Amygdala (tissue), 56 donors: ENCODE measurements at regions not wholly inside any gene's neighbourhood (a gene's known extent, or its start where the extent isn't known, plus 50 kb on each side); places are given as distances from the start of the nearest gene placed in this dataset.

Experiments used
- DNase-seq, 56 donors: peaks; one replicate each; lab custom pipeline; 2025; lab: John Stamatoyannopoulos, UW

DNA sequence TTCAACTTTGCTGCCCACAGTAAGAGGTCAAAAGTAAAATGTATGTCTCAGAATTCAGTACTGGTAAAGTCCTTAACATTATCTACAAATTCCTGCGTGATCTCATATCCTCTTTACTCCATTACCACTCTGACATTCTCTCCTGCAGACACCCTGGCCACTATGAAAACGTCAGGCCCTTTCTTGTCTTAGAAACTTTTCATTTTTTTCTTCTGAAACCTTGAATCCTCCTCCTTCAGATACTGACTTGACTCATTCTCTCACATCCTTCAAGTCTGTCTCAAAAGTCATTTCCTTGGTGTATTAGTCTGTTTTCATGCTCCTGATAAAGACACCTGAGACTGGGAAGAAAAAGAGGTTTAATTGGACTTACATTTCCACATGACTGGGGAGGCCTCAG lies 262.3 kb downstream of the POU4F1 start:
- DNase-seq: no peak

DNA sequence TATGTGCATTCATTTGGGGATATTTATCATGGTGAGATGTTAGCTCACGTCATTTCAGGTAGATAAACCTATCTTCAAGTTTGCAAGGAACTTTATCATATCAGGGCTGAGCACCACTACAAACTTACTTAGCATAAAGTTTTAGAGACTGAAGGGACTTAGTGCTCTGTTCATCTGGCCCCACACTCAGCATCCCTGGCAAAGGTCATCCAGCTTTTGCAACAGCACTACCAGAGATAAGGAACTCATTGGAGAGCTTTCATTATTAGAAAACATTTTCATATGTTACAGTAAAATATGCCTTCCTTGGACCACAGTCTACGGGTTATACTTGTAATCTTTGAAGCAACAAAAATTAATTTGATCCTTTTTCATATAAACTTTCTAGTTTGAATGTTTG lies 263.4 kb downstream of the POU4F1 start:
- no peak for DNase-seq

DNA sequence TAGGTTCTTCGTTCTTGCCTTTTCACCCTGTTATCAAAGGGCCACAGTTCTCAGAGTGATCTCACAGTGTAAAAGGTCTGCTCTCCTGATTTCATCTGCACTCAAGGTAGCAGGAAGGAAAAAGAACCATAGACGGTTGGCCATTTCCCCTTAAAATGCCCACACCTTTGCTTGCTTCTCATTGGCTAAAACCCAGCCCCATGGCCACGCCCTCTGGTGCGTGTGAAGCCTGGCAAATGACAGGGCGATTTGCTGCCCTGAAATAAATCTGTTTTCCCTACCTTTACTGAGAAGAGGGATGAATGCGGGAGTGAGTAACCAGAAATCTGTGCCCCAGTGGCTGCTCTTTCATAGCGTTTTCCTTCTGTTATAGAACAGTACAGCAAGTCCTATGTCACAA lies 269.3 kb downstream of the POU4F1 start:
- DNase-seq: no peak

DNA sequence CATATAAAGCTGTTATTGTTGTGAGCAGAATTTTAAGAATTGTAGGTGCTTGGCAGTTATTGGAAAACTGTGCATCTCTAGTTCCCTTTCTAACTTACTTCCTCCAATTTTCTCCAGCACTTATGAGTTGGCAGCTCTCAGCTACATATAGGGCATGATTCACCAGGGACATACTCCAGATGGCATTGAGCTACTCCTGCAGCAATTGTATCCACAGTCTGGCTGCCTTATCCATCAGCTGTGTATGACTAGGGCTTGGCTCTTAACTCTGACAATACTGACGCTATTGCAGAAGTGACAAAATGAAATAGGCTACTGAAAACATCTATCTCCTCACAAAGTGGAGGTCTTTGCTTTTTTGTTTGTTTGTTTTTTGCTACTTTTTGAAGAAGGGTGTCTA lies 276.7 kb downstream of the POU4F1 start:
- no peak for DNase-seq

DNA sequence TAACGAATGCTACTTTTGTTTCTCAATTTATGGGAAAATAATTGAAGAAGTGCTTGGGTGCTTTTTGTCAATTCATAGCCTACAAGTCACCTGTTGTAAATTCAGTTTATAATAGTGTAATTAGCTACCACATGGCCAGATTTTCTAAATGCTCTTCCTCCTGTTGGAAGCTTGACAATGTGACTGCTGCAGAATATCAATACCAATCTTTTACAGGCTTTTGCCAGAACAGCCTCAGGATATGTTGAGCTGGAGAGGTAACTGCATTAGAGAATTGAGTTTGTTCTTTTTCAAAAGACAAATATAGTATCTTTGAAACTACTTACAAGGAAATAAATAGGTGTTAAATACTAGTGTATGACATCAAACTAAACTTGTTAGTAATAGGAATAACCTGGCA lies 277.8 kb downstream of the POU4F1 start:
- no peak for DNase-seq

DNA sequence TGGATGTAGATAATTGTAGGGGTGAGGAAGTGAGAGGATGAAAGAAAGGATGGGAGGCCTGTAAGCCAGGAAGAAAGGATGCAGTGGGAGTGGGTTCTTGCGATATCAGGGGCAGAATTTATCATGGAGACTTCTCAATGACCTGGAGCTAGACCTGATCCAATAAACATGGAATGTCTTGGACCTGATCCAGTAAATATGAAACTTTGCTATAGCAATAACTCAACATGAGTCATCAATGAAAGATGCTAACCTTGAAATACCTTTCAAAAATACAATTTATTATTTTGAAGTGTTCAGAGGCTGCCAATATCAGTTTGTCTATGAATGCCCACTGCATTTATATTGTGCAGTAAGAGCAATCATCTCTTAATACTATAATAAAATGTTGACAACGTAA lies 279.5 kb downstream of the POU4F1 start:
- DNase-seq: no peak

DNA sequence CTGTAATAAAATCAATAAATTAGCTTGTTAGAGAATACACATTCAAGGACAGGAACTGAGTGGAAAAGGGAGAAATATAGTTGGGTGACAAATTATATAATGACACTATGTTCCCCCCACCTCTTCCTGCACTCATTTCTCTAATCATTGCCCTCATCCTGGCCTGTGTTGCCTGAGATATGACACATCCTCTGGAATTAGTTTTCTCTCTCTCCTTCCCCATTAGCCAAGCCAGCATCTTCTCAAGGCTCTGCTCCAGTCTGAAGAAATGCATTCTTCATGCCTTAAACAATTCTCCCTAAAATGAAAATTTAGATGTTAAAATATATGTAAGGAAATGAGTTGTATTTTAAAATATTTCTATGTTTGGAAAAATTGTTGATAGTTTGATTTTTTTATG lies 280.3 kb downstream of the POU4F1 start:
- DNase-seq: no peak

DNA sequence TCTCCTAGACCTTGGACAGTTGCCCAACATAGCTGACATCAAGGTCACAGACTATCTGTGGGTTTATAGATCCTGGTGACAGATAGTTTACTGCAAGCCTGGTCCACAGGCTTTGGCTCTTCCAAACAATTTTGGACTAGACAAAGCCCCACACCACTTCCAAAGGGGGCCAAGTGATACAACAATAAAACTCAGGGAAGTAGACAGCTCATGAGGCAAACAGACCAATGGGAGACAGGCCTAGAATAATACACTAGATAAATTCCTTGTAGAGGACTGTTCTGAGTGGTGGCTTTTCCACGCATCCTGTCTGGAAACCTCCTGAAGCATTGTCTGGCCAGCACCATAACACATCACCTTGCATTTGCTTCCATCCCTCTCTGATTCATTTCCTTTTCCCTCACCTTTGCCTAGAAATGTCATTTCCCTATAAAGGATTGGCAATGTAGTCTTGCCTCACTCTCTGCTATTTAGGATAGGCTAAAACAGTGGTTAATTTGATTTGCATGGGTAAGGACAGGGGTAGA lies 284.2 kb downstream of the POU4F1 start:
- DNase-seq: no peak

DNA sequence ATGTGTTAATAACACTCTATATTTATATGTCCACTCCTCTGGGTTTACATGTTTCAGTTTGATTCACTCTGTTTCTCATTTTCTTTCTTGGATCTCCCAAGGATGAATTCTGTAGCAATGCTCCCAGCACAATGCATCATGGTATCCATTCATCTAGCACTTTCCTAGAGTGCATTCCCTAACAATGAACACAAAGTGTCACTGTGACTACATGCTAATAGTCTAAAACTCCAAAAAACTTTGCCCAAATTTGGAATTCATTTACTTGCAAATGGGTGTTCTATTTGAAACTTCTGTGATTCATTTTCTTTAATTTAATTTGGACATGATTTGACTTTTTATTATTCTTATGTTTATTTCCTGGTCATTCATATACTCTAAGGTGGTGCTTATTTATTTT lies 286.3 kb downstream of the POU4F1 start:
- DNase-seq: no peak

DNA sequence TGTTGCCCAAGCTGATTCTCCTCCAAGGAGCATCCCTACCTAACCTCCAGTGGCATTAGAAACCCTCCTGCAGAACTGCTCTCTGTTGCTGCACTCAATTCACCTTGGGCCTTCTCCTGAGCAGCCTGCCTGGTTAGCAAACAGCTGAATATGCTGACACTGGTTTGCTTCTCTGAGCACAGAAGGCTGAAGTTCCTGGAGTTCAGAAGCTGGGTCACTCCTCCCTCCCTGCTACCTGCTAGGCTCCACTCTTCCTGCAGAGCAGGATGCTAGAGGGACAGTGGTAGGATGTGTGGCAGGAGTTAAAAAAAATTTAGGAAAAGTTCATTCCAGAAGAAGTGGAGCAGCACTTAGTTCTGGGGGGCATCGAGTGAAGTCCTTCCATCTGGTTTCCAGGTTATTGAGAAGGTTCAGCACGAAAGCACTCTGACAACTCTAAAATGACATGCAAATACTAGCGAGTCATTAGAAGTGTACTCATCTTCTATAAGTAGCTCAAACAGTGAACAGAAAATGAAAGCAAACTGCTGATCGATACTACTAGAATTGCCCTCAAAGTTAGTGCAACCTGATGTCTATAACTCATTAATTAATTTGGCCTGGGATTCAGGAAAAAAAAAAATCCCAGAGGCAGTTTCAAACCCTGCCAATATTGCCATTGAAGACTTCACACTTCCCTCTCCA lies 293.7 kb downstream of the POU4F1 start:
- DNase-seq: no peak

DNA sequence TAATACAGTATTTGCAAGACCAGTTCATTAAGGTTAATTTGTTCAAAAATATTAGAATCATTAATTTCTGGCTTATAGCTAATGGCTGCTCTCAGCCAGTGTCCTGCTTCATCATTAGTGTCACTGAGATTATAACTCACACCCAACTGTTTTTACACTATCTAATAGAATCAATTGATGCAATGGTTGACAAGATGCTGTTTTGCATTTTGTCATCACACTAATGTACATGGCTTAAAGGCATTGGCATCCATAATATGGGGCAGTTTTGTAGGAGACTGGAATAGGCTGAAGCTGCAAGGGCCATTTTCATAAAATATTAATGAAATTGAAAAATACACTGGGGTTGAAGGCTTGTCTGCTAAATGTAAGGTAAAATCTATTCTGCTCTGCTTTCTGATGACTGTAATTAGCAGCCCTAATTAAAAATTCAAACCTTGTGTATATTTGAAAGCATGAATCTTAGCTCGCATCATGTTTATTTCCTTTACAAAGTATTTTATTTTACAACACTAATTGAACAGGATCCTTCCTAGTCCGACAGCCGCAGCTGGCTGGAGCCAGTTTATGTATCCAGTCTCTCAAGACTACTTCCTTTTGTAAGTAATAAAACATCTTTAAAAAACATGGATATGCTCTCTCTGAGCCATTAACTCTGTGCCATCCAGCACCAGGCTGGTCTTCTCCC lies 296.7 kb downstream of the POU4F1 start:
- no peak for DNase-seq

DNA sequence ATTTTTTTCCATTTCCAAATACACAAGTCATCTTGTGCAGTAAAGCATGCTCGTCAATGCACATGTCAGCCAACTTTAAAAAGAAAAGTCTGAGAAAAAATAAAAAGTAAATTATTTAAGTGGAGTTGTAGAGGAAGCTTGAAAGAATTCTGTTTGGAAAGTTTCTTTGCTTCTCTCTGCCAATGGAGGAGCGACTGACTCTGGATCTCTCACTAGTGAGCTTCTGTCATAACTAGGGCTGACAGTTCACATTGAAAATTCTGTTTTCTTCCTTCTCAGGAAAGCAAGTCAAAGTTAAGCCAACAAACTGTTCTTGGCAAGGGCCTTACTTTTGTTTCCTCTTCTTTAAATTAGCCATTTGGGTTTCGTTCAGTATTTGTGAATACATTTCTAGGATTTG lies 298.2 kb downstream of the POU4F1 start:
- no peak for DNase-seq

DNA sequence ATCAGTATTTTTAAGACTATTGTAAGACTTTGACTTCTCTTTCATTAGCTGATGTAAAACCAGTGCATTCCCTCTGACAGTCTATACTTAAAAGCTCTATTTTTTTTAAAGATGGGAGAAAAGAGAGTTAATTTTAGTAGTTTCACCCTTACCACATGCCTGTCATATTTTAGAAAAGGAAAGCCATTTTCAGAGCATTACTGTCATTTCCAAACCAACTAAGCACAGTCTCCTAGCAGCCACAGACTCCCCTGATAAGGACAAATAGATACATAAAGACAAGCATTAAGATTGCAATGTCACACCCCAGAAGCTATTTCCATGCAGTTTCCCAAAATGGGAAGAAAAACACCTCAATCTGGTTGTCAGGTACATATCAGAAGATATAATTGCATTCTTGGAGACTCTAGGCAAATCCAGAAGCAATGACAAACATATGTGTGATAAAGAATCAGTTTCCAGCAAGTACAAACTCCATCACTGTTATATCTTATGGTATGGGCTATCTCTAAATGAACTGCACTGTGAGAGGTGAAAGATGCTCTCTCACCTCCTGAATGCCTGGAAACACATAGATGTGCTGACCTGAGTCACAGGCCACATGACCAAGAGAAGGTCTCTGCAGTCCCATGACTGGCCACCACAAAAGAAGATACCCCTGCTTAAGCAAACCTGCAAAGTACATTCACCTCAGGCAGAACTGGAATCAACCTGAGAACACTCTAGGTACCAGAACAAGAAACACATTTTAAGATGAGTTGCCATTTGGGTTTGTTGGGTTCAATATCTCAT lies 303.3 kb downstream of the POU4F1 start:
- no peak for DNase-seq

DNA sequence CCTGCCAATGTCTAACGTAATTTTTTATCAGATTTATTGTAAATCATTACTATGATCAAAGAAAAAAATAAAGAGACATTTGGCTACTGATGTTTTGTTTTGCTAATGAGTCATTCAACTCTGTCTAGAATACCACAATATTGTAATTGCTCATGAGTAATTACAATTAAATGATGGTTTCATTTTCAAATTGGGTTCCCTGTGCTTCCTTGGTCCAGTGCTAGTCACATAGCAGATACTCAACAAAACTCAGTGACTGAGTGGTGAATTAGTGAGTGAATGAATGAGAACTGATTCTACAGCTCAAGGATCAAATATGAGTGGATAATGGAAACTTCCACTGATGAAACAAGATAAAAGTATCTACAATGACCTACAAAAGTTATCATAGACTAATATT lies 304.7 kb downstream of the POU4F1 start:
- no peak for DNase-seq

DNA sequence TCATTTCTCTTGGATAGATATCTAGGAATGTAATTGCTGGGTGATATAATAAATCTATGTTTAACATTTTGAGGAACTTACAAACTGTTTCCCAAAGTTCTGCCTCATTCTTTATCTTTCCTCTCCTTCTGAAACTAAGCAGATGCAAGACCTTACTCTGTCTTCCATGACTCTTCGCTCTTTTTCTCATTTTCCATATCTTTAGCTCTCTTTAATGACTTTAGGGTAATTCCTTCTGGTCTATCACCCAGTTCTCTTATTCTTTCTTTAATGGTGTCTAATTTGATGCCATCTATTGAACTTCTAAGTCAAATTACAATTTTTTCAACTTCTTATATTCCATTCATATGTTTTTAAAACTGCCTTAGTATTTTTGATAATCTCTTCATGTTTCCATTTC lies 316.6 kb downstream of the POU4F1 start:
- DNase-seq: no peak

DNA sequence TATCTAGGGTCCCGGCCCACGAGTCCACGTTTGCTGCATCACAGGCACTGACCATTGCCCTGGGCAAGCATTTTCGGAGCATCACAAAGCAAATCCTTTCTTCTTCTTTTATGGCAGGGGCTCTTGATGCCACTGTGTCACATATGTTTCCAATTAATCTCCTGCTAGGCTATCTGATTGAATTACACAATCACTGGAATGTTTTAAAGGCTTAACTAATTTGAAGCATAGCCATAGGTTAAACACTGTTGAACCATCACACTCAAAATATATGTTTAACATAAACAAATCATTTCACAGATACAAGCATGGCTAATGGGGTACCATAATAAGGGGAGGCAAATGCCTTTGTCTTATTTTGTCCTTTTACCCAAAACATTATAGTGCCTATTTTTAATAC lies 338.3 kb downstream of the POU4F1 start:
- DNase-seq: no peak

DNA sequence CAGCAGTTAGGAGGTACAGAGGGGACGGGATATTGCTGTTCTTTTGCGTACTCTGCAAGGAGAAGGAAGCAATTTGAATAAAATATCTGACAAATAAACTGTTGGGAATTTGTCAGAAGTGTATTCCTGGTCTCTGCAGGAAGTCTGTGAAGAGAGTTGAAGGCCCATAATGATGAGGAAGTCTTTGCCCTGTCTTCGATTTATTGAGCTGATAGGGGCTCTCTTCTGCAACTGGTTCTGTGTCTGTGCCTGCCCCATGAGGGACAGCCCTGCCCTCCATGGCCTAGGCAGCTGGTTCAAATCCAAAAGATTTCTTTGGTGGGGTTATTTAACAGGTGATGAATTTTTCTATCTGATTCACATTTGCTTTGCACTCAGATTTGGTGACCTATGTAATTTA lies 339.7 kb upstream of the EDNRB start:
- DNase-seq: no peak

DNA sequence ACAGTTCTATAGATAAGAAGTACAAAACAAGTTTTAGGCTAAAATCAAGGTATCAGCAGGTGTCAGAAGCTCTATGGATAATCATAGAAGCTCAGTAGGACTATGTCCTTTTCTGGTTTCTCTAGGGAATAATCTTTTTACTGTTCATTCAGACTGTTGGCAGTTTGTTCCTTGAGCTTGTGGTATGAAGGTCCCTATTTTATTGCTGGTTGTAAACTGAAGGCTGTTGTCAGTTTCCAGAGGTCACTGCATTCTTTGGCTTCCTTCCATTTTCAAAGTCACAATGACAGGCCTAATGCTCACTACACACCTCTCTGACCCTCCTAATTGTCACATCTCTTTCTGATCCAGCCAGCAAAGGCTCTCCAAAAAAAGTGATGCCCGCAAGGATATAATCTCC lies 337.9 kb upstream of the EDNRB start:
- no peak for DNase-seq

DNA sequence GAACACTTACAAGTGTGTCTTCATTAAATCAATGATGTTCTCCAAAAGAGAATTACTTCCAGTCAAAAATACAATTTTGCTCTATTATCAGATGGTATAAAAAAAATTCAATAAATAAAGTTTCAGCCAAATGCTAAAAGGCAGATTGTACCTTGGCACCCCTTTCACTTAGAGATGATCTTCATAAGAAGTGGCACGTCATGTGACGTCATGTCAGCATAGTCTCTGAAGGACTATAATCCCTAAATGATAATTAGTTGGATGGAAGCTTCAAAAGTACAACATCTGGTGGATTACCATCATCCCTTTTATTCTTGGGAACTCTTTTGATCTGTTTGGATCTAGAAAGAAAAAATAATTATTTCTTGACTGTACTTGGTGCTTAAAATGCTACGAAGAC lies 335.5 kb upstream of the EDNRB start:
- DNase-seq: no peak

DNA sequence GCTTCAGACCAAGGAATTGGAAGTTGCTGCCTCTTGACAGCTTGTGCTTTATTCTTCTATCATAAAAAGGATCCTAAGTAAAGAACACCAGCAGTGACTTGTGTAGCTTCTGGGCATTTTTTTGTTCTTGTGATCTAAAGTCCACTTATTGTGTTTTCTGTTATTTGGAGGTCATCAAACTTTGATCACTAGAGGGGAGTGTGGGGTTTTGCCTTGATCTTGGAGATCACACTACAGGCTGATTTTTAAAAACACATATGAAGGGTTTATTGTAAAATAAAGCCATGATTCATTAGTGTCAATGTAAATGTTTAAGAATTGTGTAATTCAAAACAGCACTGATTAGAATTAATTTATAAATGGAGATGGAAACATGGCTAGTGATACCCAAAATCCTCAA lies 328.7 kb upstream of the EDNRB start:
- DNase-seq: no peak

DNA sequence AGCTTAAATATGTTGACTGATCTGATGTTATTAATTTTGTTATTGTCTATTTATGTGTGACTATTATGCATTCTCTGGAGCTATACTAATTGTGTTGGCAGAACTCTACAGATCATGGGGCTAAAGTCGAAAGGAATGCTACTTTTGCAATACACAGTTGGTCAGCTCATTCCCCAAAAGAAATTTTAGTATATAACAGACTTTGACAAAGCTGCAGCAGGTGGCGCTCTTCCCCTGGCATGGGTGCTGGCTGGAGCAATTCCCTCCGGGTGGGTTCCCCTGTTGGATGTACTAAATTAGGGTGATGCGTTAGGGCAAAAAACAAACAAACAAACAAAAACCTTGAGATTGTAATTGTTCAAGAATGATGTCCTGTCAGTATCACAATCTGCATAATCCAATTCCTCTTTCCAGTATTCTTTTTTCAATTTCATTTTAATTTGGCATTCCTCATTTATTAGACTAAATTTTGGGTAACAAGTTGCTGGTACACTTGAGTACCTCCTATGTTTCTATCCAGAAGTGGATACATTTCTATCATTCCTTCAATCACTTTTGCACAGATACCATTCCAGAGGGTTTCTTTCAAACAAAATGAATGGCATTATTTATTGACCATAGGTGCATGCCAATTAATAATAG lies 322.8 kb upstream of the EDNRB start:
- DNase-seq: peak in 9 of 56 donors; percentile 0 to 16 (median 2)
